Skeletal muscle satellite cell (primary cell): ENCODE measurements at regions not wholly inside any gene's neighbourhood (a gene's known extent, or its start where the extent isn't known, plus 50 kb on each side); places are given as distances from the start of the nearest gene placed in this dataset.

ENCODE experiments used
- H3K27me3 ChIP-seq: 2 replicates; pipeline ENCODE4 v1.7.0; 2013; ENCODE audit warnings: low read length; ENCODE audit not compliant: control insufficient read depth, insufficient read depth
- H3K36me3 ChIP-seq: 2 replicates; pipeline ENCODE4 v1.7.0; 2013; ENCODE audit warnings: mild to moderate bottlenecking, control low read depth, low read length; ENCODE audit not compliant: insufficient read depth
- H3K4me1 ChIP-seq: 2 replicates; pipeline ENCODE4 v1.7.0; 2013; ENCODE audit warnings: low read length; ENCODE audit not compliant: control insufficient read depth, insufficient read depth
- H3K4me2 ChIP-seq: 2 replicates; pipeline ENCODE4 v1.7.0; 2013; ENCODE audit warnings: mild to moderate bottlenecking, low read length
- H3K4me3 ChIP-seq: 2 replicates; pipeline ENCODE4 v1.7.0; 2013; ENCODE audit warnings: low read length
- H3K9ac ChIP-seq: 2 replicates; pipeline ENCODE4 v1.7.0; 2013; ENCODE audit warnings: mild to moderate bottlenecking, low read depth, low read length, moderate library complexity
- H3K9me3 ChIP-seq: replicated peaks from 2 replicates; pipeline ENCODE4 v1.7.0; 2013; ENCODE audit warnings: mild to moderate bottlenecking, control low read depth, low read length

- Histone ChIP-seq H3K4me3 (no peak overlapping the region), H3K4me1 (no peaks in the 10 kb centered on the region), H3K9me3 (no peaks in the 10 kb centered on the region), H3K9ac (no peak overlapping the region), H3K36me3 (no peaks in the 10 kb centered on the region), H3K27me3 (no peaks in the 10 kb centered on the region), H3K4me2 (no peak overlapping the region)
Measured at GRCh38 chr2:155839991-155840390, 492.5 kb downstream of the NR4A2 start.

GRCh38 chr2:155839436-155839835, 493.1 kb downstream of the NR4A2 start:
- H3K4me1 ChIP-seq = no peaks in the 10 kb centered on the region
- H3K4me3 ChIP-seq = no peak overlapping the region
- H3K9ac ChIP-seq = no peak overlapping the region
- H3K4me2 ChIP-seq = no peak overlapping the region
- H3K9me3 ChIP-seq = no peaks in the 10 kb centered on the region
- no peaks in the 10 kb centered on the region for H3K27me3 ChIP-seq
- H3K36me3 ChIP-seq = no peaks in the 10 kb centered on the region

- H3K9ac ChIP-seq = no peak overlapping the region
- no peaks in the 10 kb centered on the region for H3K27me3 ChIP-seq
- no peaks in the 10 kb centered on the region for H3K9me3 ChIP-seq
- H3K36me3 ChIP-seq = no peaks in the 10 kb centered on the region
- H3K4me2 ChIP-seq = no peak overlapping the region
- no peaks in the 10 kb centered on the region for H3K4me1 ChIP-seq
- H3K4me3 ChIP-seq = no peak overlapping the region
Measured at GRCh38 chr2:155836439-155836838, 496.1 kb downstream of the NR4A2 start.

GRCh38 chr2:155830817-155831579, 501.5 kb downstream of the NR4A2 start:
- Histone ChIP-seq H3K36me3 (no peaks in the 10 kb centered on the region), H3K4me3 (no peak overlapping the region), H3K27me3 (no peaks in the 10 kb centered on the region), H3K4me1 (no peaks in the 10 kb centered on the region), H3K4me2 (no peak overlapping the region), H3K9me3 (no peaks in the 10 kb centered on the region), H3K9ac (no peak overlapping the region)

- Histone ChIP-seq H3K4me1 (no peaks in the 10 kb centered on the region), H3K36me3 (no peaks in the 10 kb centered on the region), H3K4me3 (no peak overlapping the region), H3K4me2 (no peak overlapping the region), H3K9ac (no peak overlapping the region), H3K9me3 (no peaks in the 10 kb centered on the region), H3K27me3 (no peaks in the 10 kb centered on the region)
Measured at GRCh38 chr2:155830351-155830750, 502.2 kb downstream of the NR4A2 start.

- H3K9me3 ChIP-seq = no peaks in the 10 kb centered on the region
- H3K4me3 ChIP-seq = no peak overlapping the region
- H3K9ac ChIP-seq = no peak overlapping the region
- no peaks in the 10 kb centered on the region for H3K36me3 ChIP-seq
- H3K27me3 ChIP-seq = no peaks in the 10 kb centered on the region
- no peak overlapping the region for H3K4me2 ChIP-seq
- H3K4me1 ChIP-seq = no peaks in the 10 kb centered on the region
Measured at GRCh38 chr2:155825876-155826275, 506.6 kb downstream of the NR4A2 start.

GRCh38 chr2:155815851-155816250, 516.7 kb downstream of the NR4A2 start:
- Histone ChIP-seq H3K9me3 (no peaks in the 10 kb centered on the region), H3K4me1 (no peaks in the 10 kb centered on the region), H3K4me3 (no peak overlapping the region), H3K4me2 (no peak overlapping the region), H3K27me3 (no peaks in the 10 kb centered on the region), H3K36me3 (no peaks in the 10 kb centered on the region), H3K9ac (no peak overlapping the region)

- Histone ChIP-seq H3K9ac (no peak overlapping the region), H3K4me1 (no peaks in the 10 kb centered on the region), H3K9me3 (no peaks in the 10 kb centered on the region), H3K27me3 (no peaks in the 10 kb centered on the region), H3K4me2 (no peak overlapping the region), H3K4me3 (no peak overlapping the region), H3K36me3 (no peaks in the 10 kb centered on the region)
Measured at GRCh38 chr2:155815275-155815674, 517.2 kb downstream of the NR4A2 start.

GRCh38 chr2:155810411-155810810, 522.1 kb downstream of the NR4A2 start:
- Histone ChIP-seq H3K9me3 (no peaks in the 10 kb centered on the region), H3K4me1 (no peaks in the 10 kb centered on the region), H3K4me3 (no peak overlapping the region), H3K27me3 (no peaks in the 10 kb centered on the region), H3K9ac (no peak overlapping the region), H3K36me3 (no peaks in the 10 kb centered on the region), H3K4me2 (no peak overlapping the region)

GRCh38 chr2:155802888-155803287, 529.6 kb downstream of the NR4A2 start:
- no peak overlapping the region for H3K4me3 ChIP-seq
- H3K27me3 ChIP-seq = no peaks in the 10 kb centered on the region
- no peak overlapping the region for H3K9ac ChIP-seq
- no peaks in the 10 kb centered on the region for H3K9me3 ChIP-seq
- H3K4me2 ChIP-seq = no peak overlapping the region
- no peaks in the 10 kb centered on the region for H3K36me3 ChIP-seq
- no peaks in the 10 kb centered on the region for H3K4me1 ChIP-seq

- H3K9me3 ChIP-seq = peaks cover 3% of the 10 kb centered on the region
- no peaks in the 10 kb centered on the region for H3K27me3 ChIP-seq
- no peak overlapping the region for H3K9ac ChIP-seq
- H3K4me2 ChIP-seq = no peak overlapping the region
- H3K36me3 ChIP-seq = no peaks in the 10 kb centered on the region
- no peak overlapping the region for H3K4me3 ChIP-seq
- no peaks in the 10 kb centered on the region for H3K4me1 ChIP-seq
Measured at GRCh38 chr2:155792666-155793065, 539.9 kb downstream of the NR4A2 start.

GRCh38 chr2:155770516-155770915, 562.0 kb downstream of the NR4A2 start:
- Histone ChIP-seq H3K4me2 (no peak overlapping the region), H3K27me3 (no peaks in the 10 kb centered on the region), H3K9ac (no peak overlapping the region), H3K4me3 (no peak overlapping the region), H3K4me1 (no peaks in the 10 kb centered on the region), H3K9me3 (peaks cover 6% of the 10 kb centered on the region), H3K36me3 (no peaks in the 10 kb centered on the region)
